ENCODE measurements at regions not wholly inside any gene's neighbourhood (a gene's known extent, or its start where the extent isn't known, plus 50 kb on each side); places are given as distances from the start of the nearest gene placed in this dataset.
"Not testable (repeated sequence)": the region's sequence is repeated elsewhere in the genome, so short reads cannot be mapped to it uniquely, and the experiment has no call there.

DNA sequence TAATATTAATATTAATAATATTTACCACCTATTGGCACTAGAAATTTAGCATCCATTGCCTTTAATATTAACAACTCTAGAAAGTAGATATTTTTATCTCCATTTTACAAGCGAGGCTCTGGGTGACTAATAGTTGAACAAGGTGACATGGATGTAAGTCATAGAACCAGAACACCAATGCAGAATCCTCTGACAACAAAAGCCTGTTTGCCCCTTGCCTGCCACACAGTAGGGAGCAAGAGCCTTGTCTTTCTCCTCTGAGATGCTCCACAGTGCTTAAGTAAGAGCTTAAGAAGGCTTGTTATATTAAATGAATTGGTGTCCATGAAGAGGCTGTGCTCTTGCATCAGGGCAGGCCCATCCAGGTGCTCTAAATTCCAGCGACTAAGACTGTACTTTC is 51.2 kb upstream of the LBX1 start:
- no peak for DNase-seq

DNA sequence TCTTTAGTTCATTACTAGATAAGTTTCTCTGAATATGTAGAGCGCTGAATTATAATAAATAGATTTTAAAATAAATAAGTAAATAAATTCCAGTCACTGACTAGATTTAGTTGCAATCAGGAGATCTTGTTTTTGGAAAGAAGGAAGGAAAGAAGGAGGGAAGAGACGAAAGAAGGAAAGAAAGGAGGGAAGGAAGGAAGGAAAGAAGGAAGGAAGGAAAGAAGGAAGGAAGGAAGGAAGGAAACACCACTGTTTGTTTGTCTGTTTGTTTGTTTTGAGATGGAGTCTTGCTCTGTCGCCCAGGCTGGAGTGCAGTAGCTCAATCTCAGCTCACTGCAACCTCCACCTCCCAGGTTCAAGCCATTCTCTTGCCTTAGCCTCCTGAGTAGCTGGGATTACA is 51.7 kb upstream of the LBX1 start:
- not testable (repeated sequence) for DNase-seq

DNA sequence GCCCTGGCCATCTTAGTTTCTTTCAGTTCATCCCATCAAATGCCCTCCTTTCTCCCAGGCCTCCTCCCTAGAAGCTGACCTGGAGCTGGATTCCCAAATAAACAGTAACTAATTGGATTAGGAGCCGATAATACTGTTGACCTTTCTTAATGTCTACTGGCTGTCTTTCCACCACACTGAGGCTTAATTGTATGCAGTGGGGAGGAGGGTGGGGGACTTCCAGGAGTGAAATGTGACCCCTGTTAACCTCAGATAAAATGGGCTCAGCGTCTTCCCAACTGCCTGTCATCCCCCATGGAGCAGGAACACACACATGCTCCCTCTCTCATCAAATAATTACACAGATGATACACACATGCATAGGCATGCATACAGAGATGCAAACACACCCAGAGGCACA is 53.7 kb upstream of the LBX1 start:
- DNase-seq, result no peak

DNA sequence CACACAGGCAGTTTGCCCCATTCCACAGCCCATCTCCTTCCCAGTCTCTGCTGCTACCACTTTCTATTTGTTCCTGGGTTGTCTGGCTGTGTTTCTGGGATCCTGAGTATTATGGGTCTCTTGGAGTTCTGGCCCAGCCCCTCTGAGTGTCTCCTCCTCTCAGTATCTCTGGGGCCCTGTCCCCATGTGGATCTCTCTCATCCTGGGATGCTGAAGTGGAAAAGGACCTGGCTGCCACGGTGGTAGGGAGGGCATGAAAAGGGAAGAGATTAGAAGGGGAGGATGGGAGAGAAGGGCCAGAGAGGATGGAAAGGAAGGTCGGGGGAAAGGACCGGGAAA is 54.5 kb upstream of the LBX1 start:
- no peak for DNase-seq

DNA sequence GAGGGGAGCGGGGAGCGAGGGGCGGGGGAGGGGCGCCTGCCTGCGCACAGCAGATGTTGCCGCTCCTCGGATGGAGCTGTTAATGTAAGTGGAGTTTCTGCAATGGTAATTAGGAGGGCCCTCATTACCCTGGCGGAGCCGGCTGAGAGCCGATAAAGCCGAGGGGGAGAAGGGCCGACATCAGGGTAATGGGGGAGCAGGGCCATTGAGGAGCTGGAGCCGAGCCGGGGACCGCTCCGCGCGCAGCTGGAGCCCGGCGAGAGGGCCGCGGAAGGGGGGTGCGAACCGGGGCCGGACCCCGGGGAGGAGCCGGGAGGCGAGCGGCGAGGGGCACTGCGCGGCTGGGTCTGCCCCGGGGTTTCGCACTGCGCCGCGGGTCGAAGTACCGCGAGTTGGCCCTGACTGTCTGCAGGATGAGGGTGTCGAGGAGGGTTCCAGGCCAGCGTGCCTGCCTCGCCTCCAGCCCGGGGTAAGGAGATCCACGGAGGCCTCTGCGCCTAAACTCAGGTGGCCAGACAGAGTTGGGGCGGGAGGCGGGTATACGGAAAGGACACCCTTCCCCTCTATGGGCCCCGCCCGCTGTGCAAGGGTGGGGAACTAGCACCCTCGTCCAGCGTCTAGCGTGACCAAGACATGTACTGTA is 55.0 kb upstream of the LBX1 start:
- DNase-seq, result no peak

GRCh38 chr10:101284744-101285463 is 55.6 kb upstream of the LBX1 start:
- no peak for DNase-seq

DNA sequence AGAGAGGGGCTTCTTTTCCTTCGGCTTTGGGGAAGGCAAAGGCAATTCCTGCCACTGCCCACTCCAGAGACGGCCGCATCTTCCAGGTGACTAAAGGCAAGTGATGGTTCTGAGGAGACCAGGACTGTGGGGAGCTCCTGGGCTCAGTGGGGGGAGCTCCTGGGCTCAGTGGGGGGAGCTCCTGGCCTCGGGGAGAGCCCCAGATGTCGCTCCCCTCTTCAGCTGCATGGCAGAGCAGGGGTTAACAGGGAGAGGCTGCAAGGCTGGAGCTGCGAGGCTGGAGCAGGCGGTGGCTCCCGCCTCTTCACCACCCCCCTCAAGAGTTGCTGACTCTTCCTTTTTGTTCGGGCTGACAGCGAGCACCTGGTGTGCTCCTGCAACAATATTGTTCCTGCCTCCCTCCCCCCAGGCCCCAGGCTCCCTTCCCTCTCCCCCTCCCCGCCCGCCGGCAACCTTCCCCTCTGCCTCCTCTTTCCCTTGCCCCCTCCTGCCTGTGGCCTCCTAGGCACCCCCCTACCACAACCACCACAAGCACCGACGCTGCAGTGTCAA is 56.3 kb upstream of the LBX1 start:
- no peak for DNase-seq

GRCh38 chr10:101286248-101287046 is 57.2 kb upstream of the LBX1 start:
- no peak for DNase-seq

DNA sequence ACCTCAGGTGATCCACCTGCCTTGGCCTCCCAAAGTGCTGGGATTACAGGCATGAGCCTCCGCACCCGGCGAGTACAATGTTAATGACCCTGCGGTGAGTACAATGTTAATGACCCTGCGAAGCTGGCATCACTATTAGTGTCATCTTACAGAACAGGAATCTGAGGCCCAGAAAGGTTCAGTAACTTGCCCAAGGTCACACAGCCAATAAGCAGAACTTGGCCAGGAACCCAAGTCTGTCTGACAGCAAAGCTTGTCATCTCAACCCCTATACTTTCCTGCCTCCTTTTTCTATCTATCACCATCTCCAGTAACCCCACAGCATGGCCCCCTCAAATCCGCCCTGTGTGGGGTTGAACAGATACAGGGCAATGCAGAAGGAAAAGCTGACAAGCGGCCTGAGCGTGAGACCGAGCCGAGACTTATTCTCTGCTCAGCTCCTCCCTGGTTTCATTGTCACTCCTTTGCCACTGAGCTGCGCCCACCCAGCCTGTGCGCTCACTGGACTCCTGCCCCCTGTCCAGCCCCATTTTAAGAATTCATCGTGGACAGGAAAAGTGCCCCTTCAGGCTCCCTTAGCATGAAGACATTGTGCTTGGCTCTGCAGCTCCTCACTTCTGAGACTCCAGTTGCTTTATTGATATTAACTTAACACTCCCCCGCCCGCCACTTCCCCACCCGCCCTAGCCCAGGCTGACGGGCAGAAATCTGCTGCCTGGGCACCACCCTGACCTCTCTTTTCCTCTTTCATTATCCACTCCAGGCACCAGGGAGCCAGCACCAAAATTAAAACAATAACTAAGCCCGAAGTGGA is 58.1 kb upstream of the LBX1 start:
- DNase-seq, result no peak

DNA sequence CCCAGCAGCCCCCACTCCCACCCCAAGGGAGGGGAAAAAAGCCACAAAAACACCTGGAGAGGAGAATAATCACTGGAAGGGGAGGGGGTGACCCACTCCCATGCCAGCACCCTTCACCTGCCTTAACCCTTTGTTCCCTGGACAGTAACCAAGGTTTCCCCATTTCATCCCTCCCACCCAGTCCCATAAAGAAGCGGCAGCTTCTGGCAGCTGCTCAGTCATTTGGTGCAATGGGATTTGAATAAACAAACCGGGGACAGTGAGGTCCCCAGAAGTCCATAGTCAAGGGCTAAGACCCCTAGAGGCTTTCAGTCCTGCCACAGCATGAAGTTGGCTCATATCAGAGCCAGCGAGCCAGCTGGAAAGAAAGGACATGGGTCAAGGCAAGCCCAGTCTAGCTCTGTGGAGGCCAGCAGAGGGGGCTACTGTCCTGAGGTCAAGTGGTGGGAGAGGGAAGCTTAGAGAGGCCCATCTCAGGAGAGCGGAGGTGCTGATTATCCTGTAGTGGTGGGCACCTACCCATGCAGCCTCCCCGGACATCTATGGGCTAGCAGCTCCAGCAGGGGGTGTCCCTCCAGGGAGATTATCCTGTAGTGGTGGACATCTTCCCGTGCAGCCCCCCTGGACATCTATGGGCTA is 58.9 kb upstream of the LBX1 start:
- DNase-seq, result no peak

DNA sequence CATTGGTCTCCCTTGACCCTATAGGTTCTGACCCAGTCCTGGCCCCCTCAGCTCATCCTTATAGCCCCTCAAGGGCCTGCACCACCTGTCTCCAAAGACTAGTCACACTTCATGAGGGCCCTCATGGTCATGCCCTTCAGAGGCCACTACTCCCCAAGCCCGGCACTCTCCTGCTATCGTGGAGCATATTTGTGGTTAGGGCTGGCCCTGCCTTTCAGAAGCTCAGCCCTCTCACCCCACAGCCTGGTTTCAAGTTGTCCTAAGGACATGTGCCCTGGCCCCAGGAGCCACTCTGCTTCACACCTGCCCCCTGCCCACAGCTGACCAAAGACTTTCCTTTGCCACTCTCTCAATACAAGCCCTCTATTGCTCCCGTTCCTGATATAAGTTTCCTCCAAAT is 60.3 kb upstream of the LBX1 start:
- DNase-seq, result no peak

GRCh38 chr10:101290431-101290830 is 61.2 kb upstream of the LBX1 start:
- DNase-seq, result no peak

DNA sequence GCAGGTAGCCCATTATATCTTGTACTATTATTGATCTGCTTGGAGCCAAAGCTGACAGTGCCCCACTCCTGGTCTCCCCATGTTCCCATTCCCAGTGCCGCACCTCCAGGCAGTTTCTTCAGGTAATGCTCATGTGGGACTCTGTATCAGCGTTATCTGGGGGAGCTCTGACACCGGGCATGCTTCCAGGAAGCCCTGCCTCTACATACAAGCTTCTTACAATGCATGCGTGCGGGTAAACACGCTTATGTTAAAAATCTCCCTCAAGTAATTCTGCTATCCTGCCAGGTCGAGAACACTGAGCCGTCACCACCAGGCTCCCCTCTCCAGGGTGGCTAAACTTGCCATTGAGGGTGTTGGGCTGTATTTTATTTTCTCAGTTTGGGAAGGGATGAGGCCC is 61.6 kb upstream of the LBX1 start:
- no peak for DNase-seq

DNA sequence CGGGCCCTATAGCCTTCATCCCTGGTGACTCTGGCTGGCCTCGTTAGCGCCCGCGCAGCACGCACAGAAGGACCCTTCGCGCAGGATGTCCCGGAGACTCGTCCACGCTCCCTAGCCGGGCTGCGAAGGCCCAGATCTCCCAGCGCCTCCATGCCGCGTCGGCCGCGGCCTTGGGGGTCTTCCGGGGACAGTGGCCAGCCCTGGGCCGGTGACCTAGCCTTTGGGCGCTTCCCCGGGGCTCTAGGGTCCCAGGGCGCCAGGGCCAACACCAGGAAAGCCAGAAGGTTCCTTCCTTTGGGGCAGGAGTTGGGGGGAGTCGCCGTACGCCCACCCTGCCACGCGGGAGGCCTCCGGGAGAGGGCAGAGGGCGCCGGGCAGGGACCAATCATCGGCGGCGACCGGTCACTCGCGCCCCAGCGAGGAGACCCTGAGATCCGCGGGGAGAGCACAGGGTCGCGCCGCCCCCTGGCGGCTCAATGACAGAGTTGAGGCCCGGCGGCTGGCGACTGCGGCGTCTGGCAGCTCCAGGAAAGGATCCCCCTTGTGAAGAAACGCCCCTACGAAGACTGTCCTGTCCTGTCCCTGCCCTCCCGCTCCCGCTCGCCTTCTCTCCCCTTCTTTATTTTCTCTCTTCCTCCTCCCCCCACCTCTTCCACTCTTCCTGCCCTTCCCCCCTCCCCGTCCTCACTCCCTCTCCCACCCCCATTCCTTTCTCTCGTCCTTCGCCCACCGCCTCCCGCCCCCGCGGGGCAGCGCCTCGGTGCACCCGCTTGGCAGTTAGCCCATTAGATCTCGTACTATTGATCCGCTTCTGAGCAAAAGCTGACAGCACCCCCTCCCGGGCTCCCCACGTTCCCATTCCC is 62.3 kb upstream of the LBX1 start:
- DNase-seq, result peak; percentile 42

GRCh38 chr10:101292194-101293006 is 61.6 kb upstream of the BTRC start:
- DNase-seq, result peak; percentile 18

GRCh38 chr10:101293007-101293723 is 60.8 kb upstream of the BTRC start:
- DNase-seq, result no peak

- no peak for DNase-seq
Measured at GRCh38 chr10:101294109-101294508, 59.9 kb upstream of the BTRC start.

- no peak for DNase-seq
Measured at GRCh38 chr10:101295261-101295660, 58.7 kb upstream of the BTRC start.

- DNase-seq, result peak; percentile 26
Measured at GRCh38 chr10:101297901-101298486, 56.0 kb upstream of the BTRC start.
